ENCODE measurements at regions not wholly inside any gene's neighbourhood (a gene's known extent, or its start where the extent isn't known, plus 50 kb on each side); places are given as distances from the start of the nearest gene placed in this dataset.
"Not testable (repeated sequence)": the region's sequence is repeated elsewhere in the genome, so short reads cannot be mapped to it uniquely, and the experiment has no call there.

- DNase-seq (ENCODE audit: low spot score): no peak
These were observed 671.9 kb downstream of the RWDD3 start for GRCh38 chr1:95905818-95906395.

GRCh38 chr1:95911739-95912138, 677.7 kb downstream of the RWDD3 start:
- DNase-seq (ENCODE audit: low spot score): not testable (repeated sequence)

- no peak for DNase-seq (ENCODE audit: low spot score)
These were observed 682.6 kb downstream of the RWDD3 start for GRCh38 chr1:95916616-95917015.

GRCh38 chr1:95924684-95925083, 690.7 kb downstream of the RWDD3 start:
- DNase-seq (ENCODE audit: low spot score): no peak

GRCh38 chr1:95926331-95926730, 692.3 kb downstream of the RWDD3 start:
- DNase-seq (ENCODE audit: low spot score): no peak

- DNase-seq (ENCODE audit: low spot score): peak; percentile 2
These were observed 693.1 kb downstream of the RWDD3 start for GRCh38 chr1:95927061-95927460.

- no peak for DNase-seq (ENCODE audit: low spot score)
These were observed 701.7 kb downstream of the RWDD3 start for GRCh38 chr1:95935719-95936118.

- no peak for DNase-seq (ENCODE audit: low spot score)
These were observed 707.2 kb downstream of the RWDD3 start for GRCh38 chr1:95941121-95941798.

- no peak for DNase-seq (ENCODE audit: low spot score)
These were observed 714.0 kb downstream of the RWDD3 start for GRCh38 chr1:95948023-95948422.

- DNase-seq (ENCODE audit: low spot score): no peak
These were observed 717.5 kb downstream of the RWDD3 start for GRCh38 chr1:95951371-95952102.

- no peak for DNase-seq (ENCODE audit: low spot score)
These were observed 719.0 kb downstream of the RWDD3 start for GRCh38 chr1:95953015-95953414.

- no peak for DNase-seq (ENCODE audit: low spot score)
These were observed 720.6 kb downstream of the RWDD3 start for GRCh38 chr1:95954585-95954984.

GRCh38 chr1:95956215-95956614, 722.2 kb downstream of the RWDD3 start:
- DNase-seq (ENCODE audit: low spot score): no peak

- no peak for DNase-seq (ENCODE audit: low spot score)
These were observed 723.7 kb downstream of the RWDD3 start for GRCh38 chr1:95957748-95958147.

- no peak for DNase-seq (ENCODE audit: low spot score)
These were observed 732.9 kb downstream of the RWDD3 start for GRCh38 chr1:95966866-95967265.

- DNase-seq (ENCODE audit: low spot score): no peak
These were observed 740.6 kb downstream of the RWDD3 start for GRCh38 chr1:95974586-95974985.

- DNase-seq (ENCODE audit: low spot score): no peak
These were observed 738.9 kb upstream of the PTBP2 start for GRCh38 chr1:95982711-95983110.

GRCh38 chr1:95983831-95984230, 737.8 kb upstream of the PTBP2 start:
- DNase-seq (ENCODE audit: low spot score): no peak

GRCh38 chr1:95984798-95985374, 736.7 kb upstream of the PTBP2 start:
- no peak for DNase-seq (ENCODE audit: low spot score)

- DNase-seq (ENCODE audit: low spot score): no peak
These were observed 731.6 kb upstream of the PTBP2 start for GRCh38 chr1:95990033-95990432.

- no peak for DNase-seq (ENCODE audit: low spot score)
These were observed 729.6 kb upstream of the PTBP2 start for GRCh38 chr1:95991787-95992520.

GRCh38 chr1:95994643-95995042, 726.9 kb upstream of the PTBP2 start:
- DNase-seq (ENCODE audit: low spot score): no peak

Data from NAMALWA (cell line).